Stimulated activated CD8-positive, alpha-beta memory T cell treated with anti-CD3 and anti-CD28 coated beads, Interleukin-12 subunit alpha, Interleukin-12 subunit beta, amount 100 ng/mL, for 4 hours (primary cell): ENCODE measurements at regions not wholly inside any gene's neighbourhood (a gene's known extent, or its start where the extent isn't known, plus 50 kb on each side); places are given as distances from the start of the nearest gene placed in this dataset.

Experiments
- DNase-seq: peaks from one replicate; pipeline ENCODE4 v3.0.0-alpha.2; 2020; ENCODE audit warnings: low read depth

- no peak for DNase-seq
These were observed 204.9 kb upstream of the PLET1 start for GRCh38 chr11:112465433-112466024.

- DNase-seq, result no peak
These were observed 207.1 kb upstream of the PLET1 start for GRCh38 chr11:112467721-112468120.

GRCh38 chr11:112469376-112469775 lies 208.7 kb upstream of the PLET1 start:
- no peak for DNase-seq

DNA sequence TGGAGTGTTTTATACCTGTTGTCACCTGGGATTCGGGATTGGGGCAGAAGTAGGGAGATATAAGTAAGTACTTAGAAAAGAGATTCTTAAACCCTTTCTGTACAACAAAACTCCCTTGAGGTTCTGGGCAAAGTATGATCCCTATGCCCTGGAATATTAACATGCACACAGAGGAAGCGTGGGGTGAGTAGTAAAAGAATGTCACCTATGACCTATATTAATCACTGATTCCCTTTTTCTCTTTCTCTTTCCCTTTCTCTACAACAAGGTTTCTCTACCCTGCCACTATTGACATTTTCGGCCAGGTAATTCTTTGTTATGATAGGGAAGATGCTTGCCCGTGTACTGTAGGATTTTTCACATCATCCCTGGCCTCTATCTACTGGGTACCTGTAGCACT lies 209.7 kb upstream of the PLET1 start:
- no peak for DNase-seq

DNA sequence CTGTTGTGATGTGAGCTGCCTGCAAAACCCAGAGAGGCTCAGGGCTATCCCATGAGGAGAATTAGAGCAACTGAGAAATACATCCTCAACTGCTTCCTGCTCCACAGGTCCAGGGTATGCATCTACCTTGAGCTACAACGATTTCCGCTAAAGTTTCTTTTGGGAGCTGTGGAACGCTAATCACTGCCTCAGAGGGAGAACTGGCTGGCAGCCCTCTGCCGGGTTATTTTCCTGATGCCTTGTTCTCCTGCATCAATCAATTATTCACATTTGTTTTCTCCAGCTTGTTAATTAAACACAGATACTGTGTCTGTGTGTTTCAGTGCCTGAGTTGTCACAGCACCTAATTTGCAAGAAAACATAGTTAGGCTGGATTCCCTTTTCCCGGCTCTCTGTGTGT lies 211.1 kb upstream of the PLET1 start:
- no peak for DNase-seq

DNA sequence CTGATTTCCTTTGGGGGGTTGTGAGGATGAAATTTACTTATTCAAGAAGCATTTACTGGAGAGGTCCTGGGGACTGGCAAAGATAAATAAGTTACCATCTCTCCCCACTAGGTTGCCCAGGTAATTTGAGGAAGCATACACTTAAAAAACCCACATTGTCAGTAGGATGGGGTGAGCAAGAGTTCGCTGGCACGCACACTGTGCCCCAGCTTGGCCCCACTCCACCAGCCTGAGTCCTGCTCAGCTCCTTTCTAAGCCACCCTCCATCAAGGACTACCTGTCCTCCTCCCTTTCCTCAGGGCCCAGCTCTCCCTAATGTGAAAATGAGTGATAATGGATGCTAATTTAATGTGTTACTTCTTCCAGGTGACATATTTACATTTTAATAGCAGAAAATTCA lies 216.5 kb upstream of the PLET1 start:
- DNase-seq, result no peak

DNA sequence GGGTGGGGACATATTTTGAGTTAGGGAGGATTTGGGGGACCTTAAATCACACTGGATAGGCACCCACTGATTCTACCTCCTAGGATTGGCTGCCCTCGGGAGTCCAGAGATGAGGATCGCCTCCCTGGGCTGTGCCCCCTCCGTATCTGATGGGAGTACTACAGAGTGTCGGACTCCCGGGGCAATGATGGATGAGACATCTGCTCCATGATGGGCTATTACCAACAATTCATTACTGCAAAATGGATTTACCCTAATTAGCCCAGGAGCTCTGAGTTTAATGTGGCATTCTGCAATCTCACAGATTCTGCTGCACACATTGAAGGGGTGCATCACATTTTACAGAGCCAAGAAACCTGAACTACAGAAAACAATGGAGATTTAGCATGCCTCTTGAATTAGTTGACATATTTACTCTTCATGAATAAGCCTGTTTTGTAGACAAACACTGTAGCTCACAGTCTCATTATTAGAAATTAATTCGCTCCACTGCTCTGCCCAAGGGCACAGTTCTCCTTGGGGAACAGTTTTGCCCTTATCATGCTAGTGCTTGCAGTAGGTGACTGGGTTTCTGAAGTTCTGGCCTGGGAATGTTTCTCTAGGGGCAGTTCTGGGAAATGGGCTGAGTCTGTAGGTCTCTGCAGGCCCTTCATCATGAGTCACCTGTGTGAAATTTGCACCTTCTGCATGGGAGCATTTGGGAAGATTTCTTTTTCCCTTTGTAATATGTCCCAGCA lies 217.1 kb upstream of the PLET1 start:
- no peak for DNase-seq

- DNase-seq, result no peak
These were observed 218.1 kb upstream of the PLET1 start for GRCh38 chr11:112478806-112479205.

DNA sequence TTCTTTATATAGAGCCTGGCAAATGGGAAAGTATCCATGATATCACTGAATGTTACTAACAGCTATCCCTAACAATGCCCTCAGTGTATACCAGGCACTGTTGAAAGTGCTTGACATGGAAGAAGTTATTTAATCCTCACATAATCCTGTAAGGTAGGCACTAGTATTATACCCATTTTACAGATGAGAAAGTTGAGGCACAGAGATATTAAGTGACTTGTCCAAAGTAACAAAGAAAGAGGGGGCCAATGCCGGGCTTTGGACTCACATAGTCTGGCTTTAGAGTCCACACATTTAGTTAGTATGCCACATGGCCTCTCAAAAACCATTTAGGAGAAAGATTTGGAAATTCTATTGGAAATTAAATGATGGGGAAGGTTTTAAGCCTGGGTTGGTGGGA lies 220.8 kb upstream of the PLET1 start:
- no peak for DNase-seq

GRCh38 chr11:112481893-112482292 lies 221.2 kb upstream of the PLET1 start:
- DNase-seq, result no peak

- DNase-seq, result no peak
These were observed 224.6 kb upstream of the PLET1 start for GRCh38 chr11:112485280-112485679.

DNA sequence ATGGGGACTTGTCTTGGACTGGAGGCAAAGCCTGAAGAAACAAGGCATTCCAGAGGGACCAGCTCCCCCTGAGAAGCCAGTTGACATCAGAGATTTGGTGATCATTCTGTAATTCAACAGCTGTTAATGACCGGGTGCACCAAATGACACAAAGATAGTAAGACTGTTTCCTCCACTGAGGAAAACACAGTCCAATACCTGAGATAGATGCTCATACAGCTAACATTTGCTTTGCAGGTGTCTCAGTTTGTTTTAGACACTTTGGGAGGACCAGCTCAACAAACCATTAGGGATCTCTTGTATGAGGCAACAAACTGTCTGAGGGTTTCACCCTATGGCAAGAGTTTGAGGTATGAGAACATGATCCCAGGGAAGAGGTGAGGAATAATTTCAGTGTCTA lies 237.2 kb upstream of the PLET1 start:
- no peak for DNase-seq

DNA sequence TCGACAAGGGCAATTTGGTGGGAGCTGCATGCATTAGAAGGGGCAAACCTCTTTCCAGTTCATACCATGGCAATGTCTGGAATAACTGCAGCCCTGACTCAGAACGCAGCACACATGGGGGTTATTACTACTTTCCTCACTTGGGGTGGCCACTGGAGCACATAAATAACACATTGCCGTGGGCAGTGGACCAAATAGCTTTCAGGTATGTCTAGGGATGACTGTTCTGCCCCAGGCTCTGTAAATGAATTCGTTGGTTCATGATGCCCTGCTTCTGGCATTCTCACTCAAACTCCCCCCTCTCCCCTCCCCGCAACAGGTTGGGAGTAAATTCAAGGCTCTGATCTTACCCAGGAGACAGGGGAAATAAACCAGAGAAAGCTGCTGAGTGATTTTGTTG lies 238.0 kb upstream of the PLET1 start:
- DNase-seq, result no peak

GRCh38 chr11:112499153-112499880 lies 238.7 kb upstream of the PLET1 start:
- DNase-seq, result no peak

DNA sequence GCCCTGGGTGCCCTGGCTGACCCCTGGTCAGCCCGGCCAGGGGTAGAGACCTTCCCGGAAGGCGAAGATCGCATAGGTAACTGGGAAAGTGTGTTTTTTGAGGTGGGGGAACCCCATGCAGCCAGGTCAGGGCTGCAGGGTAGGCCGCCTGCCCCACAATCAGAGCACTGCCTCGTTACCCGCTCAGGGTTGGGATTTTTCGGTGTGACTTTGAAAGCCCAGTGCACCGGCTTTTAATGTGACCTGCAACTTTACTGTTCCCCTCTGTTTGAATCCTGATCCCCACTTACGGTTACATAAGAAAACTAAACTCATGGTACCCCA lies 239.2 kb upstream of the PLET1 start:
- no peak for DNase-seq

GRCh38 chr11:112503410-112503809 lies 242.8 kb upstream of the PLET1 start:
- no peak for DNase-seq

DNA sequence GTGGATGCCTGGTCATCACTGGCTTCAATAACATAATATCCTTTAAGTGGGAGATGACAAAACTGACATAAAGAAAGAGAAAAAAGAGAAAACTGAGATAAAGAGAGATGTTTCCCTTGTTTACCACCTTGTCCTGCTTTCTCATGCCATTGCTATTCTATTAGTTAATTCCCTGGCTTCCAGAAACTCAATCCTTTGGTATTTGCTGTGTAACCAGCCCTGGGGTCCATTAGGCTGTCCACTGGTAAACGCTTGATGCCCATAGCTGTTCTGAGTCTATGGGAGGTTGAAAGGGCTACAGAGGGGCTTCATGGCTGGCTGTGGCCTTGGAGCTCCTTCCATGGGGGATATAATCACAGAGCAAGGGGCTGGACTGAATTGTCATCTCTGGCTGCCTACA lies 243.4 kb upstream of the PLET1 start:
- DNase-seq, result no peak

GRCh38 chr11:112506852-112507251 lies 246.2 kb upstream of the PLET1 start:
- DNase-seq, result no peak

DNA sequence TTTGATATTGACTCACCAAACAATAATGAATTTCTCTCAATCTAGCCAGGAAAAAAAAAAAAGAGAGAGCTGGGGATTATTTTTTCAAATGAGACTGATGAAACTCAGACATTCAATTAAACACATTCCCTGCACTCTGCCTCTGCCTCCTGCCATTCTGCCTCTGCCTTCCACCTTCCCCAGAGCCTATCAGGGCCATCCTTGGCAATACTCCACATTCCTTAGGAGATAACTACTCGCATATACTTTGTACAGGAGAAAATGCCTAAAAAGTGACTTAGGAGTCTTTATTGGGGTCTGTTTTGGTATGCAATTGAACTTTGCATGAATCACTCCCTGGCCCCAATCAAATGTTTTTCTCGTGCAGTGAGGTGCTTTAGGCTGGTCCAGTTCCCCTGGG lies 246.6 kb upstream of the PLET1 start:
- no peak for DNase-seq

DNA sequence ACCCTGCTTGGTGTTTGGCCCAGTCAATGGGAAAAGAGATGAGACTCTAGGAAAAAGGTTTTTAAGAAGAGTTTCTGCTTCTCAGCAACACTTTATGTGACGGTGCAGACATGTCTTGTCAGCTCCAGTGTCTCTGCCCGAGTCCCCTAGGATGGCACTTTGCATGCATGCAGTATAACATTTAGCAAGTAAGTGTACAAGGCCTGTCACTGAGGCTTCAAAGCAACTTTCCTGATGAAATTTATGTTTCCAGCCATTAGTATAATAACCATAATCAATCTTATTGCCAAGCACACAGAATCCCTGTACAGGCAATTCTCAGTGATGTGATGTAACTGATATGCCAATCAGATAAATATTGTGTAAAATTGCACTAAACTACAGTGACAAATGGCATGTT lies 248.1 kb upstream of the PLET1 start:
- no peak for DNase-seq

- no peak for DNase-seq
These were observed 248.6 kb upstream of the PLET1 start for GRCh38 chr11:112509300-112509699.

GRCh38 chr11:112511271-112511670 lies 250.6 kb upstream of the PLET1 start:
- no peak for DNase-seq

GRCh38 chr11:112511911-112512310 lies 251.3 kb upstream of the PLET1 start:
- DNase-seq, result no peak

- DNase-seq, result no peak
These were observed 252.8 kb upstream of the PLET1 start for GRCh38 chr11:112513417-112513816.
